Liver (tissue), 8 donors: ENCODE measurements at regions not wholly inside any gene's neighbourhood (a gene's known extent, or its start where the extent isn't known, plus 50 kb on each side); places are given as distances from the start of the nearest gene placed in this dataset.

Source experiments
- DNase-seq: peaks from one replicate; pipeline ENCODE4 v3.0.0-alpha.2; 2017; ENCODE audit warnings: low spot score
- H3K27ac ChIP-seq, 2 donors: one replicate each; pipeline ENCODE4 v1.7.0; 2013; ENCODE audit warnings: inconsistent platforms in 2 of 2, low read length in 2 of 2, control low read depth in 1 of 2, low read depth in 1 of 2, mild to moderate bottlenecking in 1 of 2
- H3K27me3 ChIP-seq, 4 donors: one replicate each; pipeline versions ENCODE4 v1.6.1 to v1.7.0; 2013; ENCODE audit warnings: low read length in 3 of 4, inconsistent platforms in 1 of 4, mild to moderate bottlenecking in 1 of 4, moderate library complexity in 1 of 4; ENCODE audit not compliant: control insufficient read depth in 4 of 4, insufficient read depth in 4 of 4
- H3K36me3 ChIP-seq, 4 donors: one replicate each; pipeline versions ENCODE4 v1.6.1 to v1.7.0; 2013; ENCODE audit warnings: low read length in 3 of 4, mild to moderate bottlenecking in 3 of 4, low read depth in 1 of 4, moderate library complexity in 1 of 4; ENCODE audit not compliant: control insufficient read depth in 4 of 4, insufficient read depth in 3 of 4
- H3K4me1 ChIP-seq, 4 donors: one replicate each; pipeline versions ENCODE4 v1.6.1 to v1.7.0; 2013; ENCODE audit warnings: low read length in 3 of 4, mild to moderate bottlenecking in 3 of 4, moderate library complexity in 1 of 4; ENCODE audit not compliant: control insufficient read depth in 4 of 4, insufficient read depth in 4 of 4
- H3K4me3 ChIP-seq, 3 donors: one replicate each; pipeline versions ENCODE4 v1.6.1 to v1.7.0; 2013; ENCODE audit warnings: low read length in 3 of 3, control low read depth in 1 of 3, low read depth in 1 of 3, mild to moderate bottlenecking in 1 of 3
- H3K9ac ChIP-seq, 2 donors: one replicate each; pipeline ENCODE4 v1.7.0; 2013; ENCODE audit warnings: low read length in 2 of 2, mild to moderate bottlenecking in 2 of 2, moderate library complexity in 2 of 2, control low read depth in 1 of 2, low read depth in 1 of 2
- H3K9me3 ChIP-seq, 4 donors: one replicate each; pipeline versions ENCODE4 v1.6.1 to v1.7.0; 2013; ENCODE audit warnings: low read length in 3 of 4; ENCODE audit not compliant: control insufficient read depth in 4 of 4
- ATF3 ChIP-seq: IDR thresholded peaks from 2 replicates; pipeline ENCODE4 v1.6.1; 2016; ENCODE audit warnings: antibody characterized with exemption
- CTCF ChIP-seq: fragments of 150-350 bp; IDR thresholded peaks from 2 replicates; pipeline ENCODE4 v1.5.1; 2017; ENCODE audit warnings: improper control_type of control experiment, low read depth, low read length; ENCODE audit not compliant: missing input control
- EGR1 ChIP-seq, 2 donors: IDR thresholded peaks; 2 replicates each; pipeline ENCODE4 v1.6.1; 2016 to 2018; ENCODE audit warnings: antibody characterized with exemption in 2 of 2, low read depth in 2 of 2
- FOXA1 ChIP-seq: IDR thresholded peaks from 2 replicates; pipeline ENCODE4 v1.6.1; 2016; ENCODE audit warnings: antibody characterized with exemption
- FOXA2 ChIP-seq: IDR thresholded peaks from 2 replicates; pipeline ENCODE4 v1.6.1; 2016; ENCODE audit warnings: antibody characterized with exemption
- GABPA ChIP-seq, 2 donors: IDR thresholded peaks in 1 of 2; conservative IDR thresholded peaks in 1 of 2; 2 replicates each; pipeline ENCODE4 v1.6.1; 2016; ENCODE audit warnings: antibody characterized with exemption in 2 of 2, mild to moderate bottlenecking in 1 of 2, moderate library complexity in 1 of 2
- HNF4G ChIP-seq: IDR thresholded peaks from 2 replicates; pipeline ENCODE4 v1.6.1; 2016; ENCODE audit warnings: antibody characterized with exemption
- JUND ChIP-seq, 2 donors: IDR thresholded peaks; 2 replicates each; pipeline ENCODE4 v1.6.1; 2016; ENCODE audit warnings: antibody characterized with exemption in 2 of 2
- MAX ChIP-seq: IDR thresholded peaks from 2 replicates; pipeline ENCODE4 v1.6.1; 2016; ENCODE audit warnings: antibody characterized with exemption
- RAD21 ChIP-seq, 2 donors: IDR thresholded peaks; 2 replicates each; pipeline ENCODE4 v1.6.1; 2016; ENCODE audit warnings: antibody characterized with exemption in 2 of 2, mild to moderate bottlenecking in 2 of 2
- REST ChIP-seq: IDR thresholded peaks from 2 replicates; pipeline ENCODE4 v1.6.1; 2016; ENCODE audit warnings: antibody characterized with exemption, mild to moderate bottlenecking
- RXRA ChIP-seq, 2 donors: IDR thresholded peaks; 2 replicates each; pipeline ENCODE4 v1.6.1; 2017 to 2018; ENCODE audit warnings: antibody characterized with exemption in 2 of 2, mild to moderate bottlenecking in 1 of 2
- YY1 ChIP-seq: IDR thresholded peaks from 2 replicates; pipeline ENCODE4 v1.6.1; 2016; ENCODE audit warnings: antibody characterized with exemption, mild to moderate bottlenecking
- WGBS: extraction: QIAGEN DNeasy Blood & Tissue Kit; methylation state at CpG from one replicate; pipeline ENCODE4 v1.1.7; 2013; 5-methylcytosine and 5-hydroxymethylcytosine counted together
- donor health status: healthy.
- donor health status: healthy.
- donor health status: healthy.
- donor health status: healthy.
- donor health status: healthy.

DNA sequence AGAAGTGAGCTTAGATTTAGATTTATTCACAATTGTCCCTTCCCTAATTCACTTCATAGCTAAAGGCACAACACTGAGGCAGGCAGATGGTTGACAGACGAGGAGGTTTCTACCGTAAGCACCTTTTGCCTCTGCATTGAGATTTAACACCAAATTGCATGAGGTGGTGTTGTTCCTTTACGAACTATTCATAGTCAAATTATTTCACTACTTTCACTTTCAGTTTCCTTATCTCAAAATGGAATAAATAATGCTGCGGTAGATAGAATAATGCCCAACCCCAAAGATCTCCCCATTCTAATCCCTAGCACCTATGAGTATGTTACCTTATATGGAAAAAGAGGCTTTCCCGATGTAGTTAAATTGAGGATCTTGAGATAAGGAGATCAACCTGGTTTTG lies 58.9 kb upstream of the LINC00305 start:
- no peaks in the 10 kb centered on the region for H3K27me3 ChIP-seq
- no peak overlapping the region for H3K27ac ChIP-seq
- no peaks in the 10 kb centered on the region for H3K9me3 ChIP-seq
- no peak overlapping the region for H3K9ac ChIP-seq
- no peak for DNase-seq
- peak overlapping the region; percentile 7 to 36 (median 22) for H3K4me3 ChIP-seq
- H3K36me3 ChIP-seq: no peaks in the 10 kb centered on the region
- WGBS: 53% methylated on average over 5 of the region's 5 CpGs
- TF ChIP-seq REST: no peak
- no peak for TF ChIP-seq EGR1 (IDR thresholded peaks at IDR 0.05; ENCODE audit: low read depth in 2 of 2)
- TF ChIP-seq ATF3: no peak
- TF ChIP-seq FOXA1: no peak
- TF ChIP-seq RXRA (IDR thresholded peaks at IDR 0.05): no peak
- TF ChIP-seq FOXA2: no peak
- TF ChIP-seq YY1: no peak
- TF ChIP-seq RAD21 (IDR thresholded peaks at IDR 0.05): no peak
- no peak for TF ChIP-seq MAX
- peaks cover 0 to 4% (median 0%) of the 10 kb centered on the region in 4 donors for H3K4me1 ChIP-seq

- Histone ChIP-seq H3K27me3 (no peaks in the 10 kb centered on the region), H3K4me3 (no peak overlapping the region), H3K27ac (no peak overlapping the region), H3K9me3 (no peaks in the 10 kb centered on the region), H3K4me1 (peaks cover 0 to 4% (median 1%) of the 10 kb centered on the region in 4 donors), H3K36me3 (no peaks in the 10 kb centered on the region), H3K9ac (no peak overlapping the region)
- 65% methylated on average over 3 of the region's 3 CpGs for WGBS
- no peak for DNase-seq
- TF ChIP-seq EGR1 (IDR thresholded peaks at IDR 0.05; ENCODE audit: low read depth in 2 of 2) (no peak), RXRA (IDR thresholded peaks at IDR 0.05) (no peak), ATF3 (no peak), REST (no peak), JUND (IDR thresholded peaks at IDR 0.05) (no peak), RAD21 (IDR thresholded peaks at IDR 0.05) (no peak), GABPA (IDR thresholded peaks at IDR 0.05 in 1 of 2, conservative IDR thresholded peaks at IDR 0.05 in 1 of 2) (no peak), CTCF (no peak), FOXA2 (no peak), HNF4G (no peak), YY1 (no peak)
These were observed 54.4 kb upstream of the LINC00305 start for GRCh38 chr18:64203295-64203694.
